ENCODE measurements at regions not wholly inside any gene's neighbourhood (a gene's known extent, or its start where the extent isn't known, plus 50 kb on each side); places are given as distances from the start of the nearest gene placed in this dataset.

GRCh38 chr4:85154591-85154990, 188.1 kb upstream of the WDFY3 start:
- CTCF ChIA-PET (ENCODE audit: low intra/inter-chr PET ratio) = no interaction called here
- 0% methylated on average over 1 of the region's 1 CpG for WGBS (ENCODE audit: insufficient coverage, low coverage, missing lambda C conversion rate)
- no peak overlapping the region for H3K9ac ChIP-seq (ENCODE audit: insufficient read depth in 1 of 2, low read depth in 2 of 2, low read length in 2 of 2)
- no peak overlapping the region for H3K4me3 ChIP-seq
- FAIRE-seq = no peak
- no peak overlapping the region for H3K27ac ChIP-seq (ENCODE audit: extremely low read depth, low read depth, low read length)
- no peaks in the 10 kb centered on the region for H3K9me1 ChIP-seq (ENCODE audit: control insufficient read depth, insufficient read depth, low read length)
- intact Hi-C loops (cut with micrococcal nuclease) = no loop called here
- in situ Hi-C loops (cut with MboI) = loop anchor here (25.0 kb wide), 1 partner anchor 608 kb away; no protein-coding TSS in a partner anchor
- no peaks in the 10 kb centered on the region for H3K36me3 ChIP-seq (ENCODE audit: control insufficient read depth, insufficient read depth, low read length)
- no peak overlapping the region for H2AFZ ChIP-seq (ENCODE audit: low read depth, low read length)
- no peaks in the 10 kb centered on the region for H3K79me2 ChIP-seq (ENCODE audit: control insufficient read depth, insufficient read depth, low read length)
- no peak for DNase-seq (ENCODE audit: extremely low read depth in 1 of 4, low spot score in 3 of 4)
- no peak for TF ChIP-seq CREB5 (CRISPR knock-in tag; IDR thresholded peaks at IDR 0.05)
- TF ChIP-seq TCF7 (IDR thresholded peaks at IDR 0.05; ENCODE audit: borderline replicate concordance) = no peak
- no peak for TF ChIP-seq HNRNPH1 (optimal IDR thresholded peaks at IDR 0.05; ENCODE audit: low read depth, low read length)
- TF ChIP-seq, protein P1, sequence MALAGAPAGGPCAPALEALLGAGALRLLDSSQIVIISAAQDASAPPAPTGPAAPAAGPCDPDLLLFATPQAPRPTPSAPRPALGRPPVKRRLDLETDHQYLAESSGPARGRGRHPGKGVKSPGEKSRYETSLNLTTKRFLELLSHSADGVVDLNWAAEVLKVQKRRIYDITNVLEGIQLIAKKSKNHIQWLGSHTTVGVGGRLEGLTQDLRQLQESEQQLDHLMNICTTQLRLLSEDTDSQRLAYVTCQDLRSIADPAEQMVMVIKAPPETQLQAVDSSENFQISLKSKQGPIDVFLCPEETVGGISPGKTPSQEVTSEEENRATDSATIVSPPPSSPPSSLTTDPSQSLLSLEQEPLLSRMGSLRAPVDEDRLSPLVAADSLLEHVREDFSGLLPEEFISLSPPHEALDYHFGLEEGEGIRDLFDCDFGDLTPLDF (CRISPR knock-in tag; IDR thresholded peaks at IDR 0.05) = no peak
- H3K4me2 ChIP-seq (ENCODE audit: insufficient read depth, low read length) = no peak overlapping the region
- H3K4me1 ChIP-seq (replicated peaks in 1 of 2; ENCODE audit: control insufficient read depth in 2 of 2, insufficient read depth in 2 of 2, low read length in 2 of 2) = no peaks in the 10 kb centered on the region
- H3K27me3 ChIP-seq (ENCODE audit: control insufficient read depth in 2 of 2, insufficient read depth in 2 of 2, low read length in 2 of 2) = no peaks in the 10 kb centered on the region
- ATAC-seq = no peak
- no peaks in the 10 kb centered on the region for H3K9me3 ChIP-seq (replicated peaks; ENCODE audit: control insufficient read depth, insufficient read depth, low read depth, low read length)
- no TSS peak for BruUV-seq (replicated peaks)
- H4K20me1 ChIP-seq (replicated peaks; ENCODE audit: control insufficient read depth, insufficient read depth, low read length) = no peaks in the 10 kb centered on the region
- POLR2A ChIA-PET = no interaction called here

Data from K562 (cell line).